PC-9 (cell line): ENCODE measurements at regions not wholly inside any gene's neighbourhood (a gene's known extent, or its start where the extent isn't known, plus 50 kb on each side); places are given as distances from the start of the nearest gene placed in this dataset.

ENCODE experiments used
- BruUV-seq: library from RNA; stranded (reverse); fragments of 400-500 nt; replicated peaks from 2 replicates; lab custom pipeline; 2021; lab: Mats Ljungman, UMichigan
- CTCF ChIA-PET: fragments of 300-600 bp; sonication (Branson Sonifier 250); formaldehyde crosslinking; loops from one replicate; lab custom pipeline; 2022; ENCODE audit warnings: antibody characterized with exemption; lab: Charles Lee
- POLR2A ChIA-PET: fragments of 300-600 bp; sonication (Branson Sonifier 250); formaldehyde crosslinking; loops from one replicate; lab custom pipeline; 2022; ENCODE audit warnings: antibody characterized with exemption; ENCODE audit not compliant: unreplicated experiment; lab: Charles Lee
- DNase-seq, 2 experiments: peaks; one replicate each; pipeline versions ENCODE4 v3.0.0 to v3.0.0-alpha.2; 2015 to 2022; ENCODE audit warnings: mixed read lengths in 1 of 2
- H2AFZ ChIP-seq: fragments of 200-600 bp; sonication (generic); 2 replicates; pipeline ENCODE4 v1.8.1; 2017; ENCODE audit warnings: antibody characterized with exemption
- H3F3A ChIP-seq: fragments of 200-600 bp; sonication (generic); 2 replicates; pipeline ENCODE4 v1.8.1; 2017; ENCODE audit warnings: antibody characterized with exemption, mild to moderate bottlenecking, low read depth; ENCODE audit not compliant: insufficient read depth
- H3K27ac ChIP-seq: fragments of 200-600 bp; sonication (generic); 2 replicates; pipeline ENCODE4 v1.6.1; 2016; ENCODE audit warnings: mixed run types
- H3K27me3 ChIP-seq: fragments of 200-600 bp; sonication (generic); 2 replicates; pipeline ENCODE4 v1.6.1; 2016; ENCODE audit warnings: low read depth, mixed run types; ENCODE audit not compliant: insufficient read depth
- H3K36me3 ChIP-seq: fragments of 200-600 bp; sonication (generic); 2 replicates; pipeline ENCODE4 v1.6.1; 2016; ENCODE audit warnings: low read depth, mixed run types
- H3K4me1 ChIP-seq: fragments of 200-600 bp; sonication (generic); replicated peaks from 2 replicates; pipeline ENCODE4 v1.6.1; 2016; ENCODE audit warnings: mixed run types; ENCODE audit not compliant: insufficient read depth
- H3K4me2 ChIP-seq: fragments of 200-600 bp; sonication (generic); 2 replicates; pipeline ENCODE4 v1.6.1; 2017; ENCODE audit warnings: mixed run types
- H3K4me3 ChIP-seq: fragments of 200-600 bp; sonication (generic); 2 replicates; pipeline ENCODE4 v1.6.1; 2016; ENCODE audit warnings: mixed run types
- H3K79me2 ChIP-seq: fragments of 200-600 bp; sonication (generic); 2 replicates; pipeline ENCODE4 v1.6.1; 2017; ENCODE audit warnings: low read depth, mixed run types
- H3K9me2 ChIP-seq: fragments of 200-600 bp; sonication (generic); 2 replicates; pipeline ENCODE4 v1.8.1; 2017; ENCODE audit warnings: mild to moderate bottlenecking; ENCODE audit not compliant: insufficient read depth
- H3K9me3 ChIP-seq: fragments of 200-600 bp; sonication (generic); 2 replicates; pipeline ENCODE4 v1.8.1; 2016; ENCODE audit warnings: low read depth; ENCODE audit not compliant: insufficient read depth
- H4K20me1 ChIP-seq: fragments of 200-600 bp; sonication (generic); 2 replicates; pipeline ENCODE4 v1.8.1; 2017; ENCODE audit not compliant: insufficient read depth
- EZH2 ChIP-seq: fragments of 200-600 bp; sonication (generic); IDR thresholded peaks from 2 replicates; pipeline ENCODE4 v1.8.0; 2017; ENCODE audit warnings: antibody characterized with exemption, low read depth
- intact Hi-C: fragments of 100-400 bp; cut with micrococcal nuclease; formaldehyde crosslinking; loops from one replicate; pipeline ENCODE4 v1.10.0; 2022; ENCODE audit not compliant: unreplicated experiment
- TF ChIP-seq, protein P1 (sequence below): fragments of 200-600 bp; sonication (generic); conservative IDR thresholded peaks from 2 replicates; pipeline ENCODE4 v1.6.1; 2017; ENCODE audit warnings: mixed run types, antibody characterized with exemption, mild to moderate bottlenecking, moderate library complexity

DNA sequence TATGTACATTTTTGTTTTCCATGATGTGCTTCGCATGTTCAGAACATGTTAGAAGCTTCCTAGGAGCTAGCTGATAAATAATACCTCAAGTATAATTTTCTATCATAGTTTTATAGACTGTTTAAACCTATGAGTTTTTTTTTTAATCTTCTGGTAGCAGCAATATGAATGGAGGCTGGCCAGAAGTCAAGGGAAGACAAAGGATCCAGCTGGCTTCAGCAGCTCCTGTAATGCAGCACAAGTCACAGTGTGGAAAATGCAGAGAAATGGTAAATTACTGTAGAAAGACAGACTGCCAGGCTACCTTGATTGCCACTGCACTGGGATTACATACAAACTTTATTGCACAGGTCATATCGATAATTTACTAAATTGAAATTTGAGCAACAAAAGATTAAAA, 537.9 kb downstream of the IQCM start:
- TF ChIP-seq, protein P1, sequence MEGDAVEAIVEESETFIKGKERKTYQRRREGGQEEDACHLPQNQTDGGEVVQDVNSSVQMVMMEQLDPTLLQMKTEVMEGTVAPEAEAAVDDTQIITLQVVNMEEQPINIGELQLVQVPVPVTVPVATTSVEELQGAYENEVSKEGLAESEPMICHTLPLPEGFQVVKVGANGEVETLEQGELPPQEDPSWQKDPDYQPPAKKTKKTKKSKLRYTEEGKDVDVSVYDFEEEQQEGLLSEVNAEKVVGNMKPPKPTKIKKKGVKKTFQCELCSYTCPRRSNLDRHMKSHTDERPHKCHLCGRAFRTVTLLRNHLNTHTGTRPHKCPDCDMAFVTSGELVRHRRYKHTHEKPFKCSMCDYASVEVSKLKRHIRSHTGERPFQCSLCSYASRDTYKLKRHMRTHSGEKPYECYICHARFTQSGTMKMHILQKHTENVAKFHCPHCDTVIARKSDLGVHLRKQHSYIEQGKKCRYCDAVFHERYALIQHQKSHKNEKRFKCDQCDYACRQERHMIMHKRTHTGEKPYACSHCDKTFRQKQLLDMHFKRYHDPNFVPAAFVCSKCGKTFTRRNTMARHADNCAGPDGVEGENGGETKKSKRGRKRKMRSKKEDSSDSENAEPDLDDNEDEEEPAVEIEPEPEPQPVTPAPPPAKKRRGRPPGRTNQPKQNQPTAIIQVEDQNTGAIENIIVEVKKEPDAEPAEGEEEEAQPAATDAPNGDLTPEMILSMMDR, result no peak
- TF ChIP-seq EZH2, result no peak
- no peaks in the 10 kb centered on the region for H3K4me1 ChIP-seq
- no peaks in the 10 kb centered on the region for H3K36me3 ChIP-seq
- H2AFZ ChIP-seq, result no peak overlapping the region
- no peaks in the 10 kb centered on the region for H4K20me1 ChIP-seq
- no peak overlapping the region for H3K27ac ChIP-seq
- no peaks in the 10 kb centered on the region for H3F3A ChIP-seq
- BruUV-seq, result no TSS peak
- H3K4me2 ChIP-seq, result no peak overlapping the region
- ChIA-PET CTCF (no interaction called here), POLR2A (no interaction called here)
- no peaks in the 10 kb centered on the region for H3K9me3 ChIP-seq
- H3K27me3 ChIP-seq, result no peaks in the 10 kb centered on the region
- DNase-seq, result no peak
- no peak overlapping the region for H3K4me3 ChIP-seq
- intact Hi-C loops, result no loop called here
- no peaks in the 10 kb centered on the region for H3K9me2 ChIP-seq
- no peaks in the 10 kb centered on the region for H3K79me2 ChIP-seq

DNA sequence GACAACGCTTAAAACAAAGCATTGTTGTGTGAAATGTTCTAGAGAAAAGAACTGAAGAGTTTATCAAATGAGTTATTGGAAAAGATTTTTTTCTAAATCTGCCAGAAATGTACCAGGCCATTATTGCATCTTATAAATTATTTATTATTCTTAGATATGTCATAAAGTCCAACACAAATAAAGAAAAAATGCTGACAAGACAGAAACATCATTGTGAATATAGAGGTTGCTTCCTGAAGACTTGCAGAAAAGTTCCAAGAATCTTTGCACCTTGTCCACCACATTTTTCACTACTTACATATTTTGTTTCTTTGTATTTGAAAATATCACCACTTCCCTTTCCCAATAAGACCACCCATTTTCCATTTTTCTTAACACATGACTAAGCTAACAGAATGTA, 545.8 kb downstream of the IQCM start:
- POLR2A ChIA-PET, result no interaction called here
- Histone ChIP-seq H3K4me2 (no peak overlapping the region), H3F3A (no peaks in the 10 kb centered on the region), H3K27me3 (no peaks in the 10 kb centered on the region), H3K9me2 (no peaks in the 10 kb centered on the region), H3K4me1 (no peaks in the 10 kb centered on the region), H2AFZ (no peak overlapping the region), H3K9me3 (no peaks in the 10 kb centered on the region), H3K36me3 (no peaks in the 10 kb centered on the region), H3K4me3 (no peak overlapping the region), H3K79me2 (no peaks in the 10 kb centered on the region), H3K27ac (no peak overlapping the region), H4K20me1 (no peaks in the 10 kb centered on the region)
- DNase-seq, result no peak
- no peak for TF ChIP-seq EZH2
- TF ChIP-seq, protein P1, result no peak
- CTCF ChIA-PET, result no interaction called here
- BruUV-seq, result no TSS peak
- intact Hi-C loops, result loop anchor here (10.0 kb wide), 1 partner anchor 485 kb away; no protein-coding TSS in a partner anchor

DNA sequence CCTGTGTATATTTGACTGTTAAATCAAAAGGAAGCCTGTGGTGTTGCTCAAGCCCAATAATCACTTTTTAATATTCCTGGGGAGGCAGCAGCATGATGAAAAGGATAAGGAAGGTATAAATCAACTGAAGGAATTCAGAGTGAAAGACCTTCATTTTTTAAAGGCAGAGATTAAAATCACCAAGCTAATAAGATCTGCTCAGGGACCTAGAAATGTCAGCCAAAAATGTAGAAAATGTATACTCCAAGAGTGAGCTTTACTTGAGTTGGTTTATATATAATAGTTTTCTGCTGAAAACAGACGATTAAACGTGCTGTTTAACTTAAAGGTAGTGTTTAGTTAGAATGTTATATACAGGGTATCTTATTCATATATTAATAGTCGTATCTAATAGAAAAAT, 549.3 kb downstream of the IQCM start:
- no peaks in the 10 kb centered on the region for H3K9me3 ChIP-seq
- POLR2A ChIA-PET, result interaction anchor here (0.6 kb wide), 1 partner anchor 978 kb away, joined by 3 read pairs; no protein-coding TSS in a partner anchor
- no peaks in the 10 kb centered on the region for H3K9me2 ChIP-seq
- no peaks in the 10 kb centered on the region for H3K27me3 ChIP-seq
- H2AFZ ChIP-seq, result no peak overlapping the region
- no peak for DNase-seq
- CTCF ChIA-PET, result no interaction called here
- H3K4me1 ChIP-seq, result no peaks in the 10 kb centered on the region
- TF ChIP-seq EZH2, result no peak
- TF ChIP-seq, protein P1, result no peak
- BruUV-seq, result no TSS peak
- no peaks in the 10 kb centered on the region for H3F3A ChIP-seq
- H3K27ac ChIP-seq, result no peak overlapping the region
- no peak overlapping the region for H3K4me3 ChIP-seq
- H4K20me1 ChIP-seq, result no peaks in the 10 kb centered on the region
- intact Hi-C loops, result loop anchor here (10.0 kb wide), 1 partner anchor 482 kb away; no protein-coding TSS in a partner anchor
- no peak overlapping the region for H3K4me2 ChIP-seq
- H3K36me3 ChIP-seq, result no peaks in the 10 kb centered on the region
- H3K79me2 ChIP-seq, result no peaks in the 10 kb centered on the region
